8988T (cell line): ENCODE measurements at regions not wholly inside any gene's neighbourhood (a gene's known extent, or its start where the extent isn't known, plus 50 kb on each side); places are given as distances from the start of the nearest gene placed in this dataset.
"Not testable (repeated sequence)": the region's sequence is repeated elsewhere in the genome, so short reads cannot be mapped to it uniquely, and the experiment has no call there.

Experiments
- DNase-seq: peaks from one replicate; pipeline ENCODE4 v3.0.0; 2011

- no peak for DNase-seq
Observed at GRCh38 chr2:163066085-163066484, 227.5 kb upstream of the KCNH7 start.

- DNase-seq = no peak
Observed at GRCh38 chr2:163062524-163062923, 224.0 kb upstream of the KCNH7 start.

- DNase-seq = no peak
Observed at GRCh38 chr2:163046615-163047014, 208.0 kb upstream of the KCNH7 start.

- DNase-seq = no peak
Observed at GRCh38 chr2:163045830-163046229, 207.3 kb upstream of the KCNH7 start.

GRCh38 chr2:163044114-163044513 is 205.5 kb upstream of the KCNH7 start:
- DNase-seq = no peak

- no peak for DNase-seq
Observed at GRCh38 chr2:163043201-163043600, 204.6 kb upstream of the KCNH7 start.

- DNase-seq = no peak
Observed at GRCh38 chr2:163039266-163039665, 200.7 kb upstream of the KCNH7 start.

GRCh38 chr2:163028807-163029206 is 190.2 kb upstream of the KCNH7 start:
- DNase-seq = no peak

- not testable (repeated sequence) for DNase-seq
Observed at GRCh38 chr2:163026136-163026775, 187.7 kb upstream of the KCNH7 start.

- DNase-seq = not testable (repeated sequence)
Observed at GRCh38 chr2:163016882-163017281, 178.3 kb upstream of the KCNH7 start.

- DNase-seq = no peak
Observed at GRCh38 chr2:163011000-163011399, 172.4 kb upstream of the KCNH7 start.

GRCh38 chr2:163008642-163009041 is 170.1 kb upstream of the KCNH7 start:
- DNase-seq = no peak

- DNase-seq = no peak
Observed at GRCh38 chr2:162994718-162995117, 156.2 kb upstream of the KCNH7 start.

- no peak for DNase-seq
Observed at GRCh38 chr2:162992828-162993227, 154.3 kb upstream of the KCNH7 start.

- DNase-seq = no peak
Observed at GRCh38 chr2:162989507-162989906, 150.9 kb upstream of the KCNH7 start.

GRCh38 chr2:162974771-162975170 is 136.2 kb upstream of the KCNH7 start:
- DNase-seq = no peak

- DNase-seq = no peak
Observed at GRCh38 chr2:162972383-162972782, 133.8 kb upstream of the KCNH7 start.

GRCh38 chr2:162968306-162968705 is 129.7 kb upstream of the KCNH7 start:
- no peak for DNase-seq

- DNase-seq = no peak
Observed at GRCh38 chr2:162967811-162968210, 129.2 kb upstream of the KCNH7 start.

- no peak for DNase-seq
Observed at GRCh38 chr2:162967147-162967546, 128.6 kb upstream of the KCNH7 start.

- no peak for DNase-seq
Observed at GRCh38 chr2:162965191-162965590, 126.6 kb upstream of the KCNH7 start.

- no peak for DNase-seq
Observed at GRCh38 chr2:162964513-162964912, 125.9 kb upstream of the KCNH7 start.

GRCh38 chr2:162963156-162963555 is 124.6 kb upstream of the KCNH7 start:
- DNase-seq = no peak

- DNase-seq = no peak
Observed at GRCh38 chr2:162945785-162946184, 107.2 kb upstream of the KCNH7 start.

GRCh38 chr2:162938387-162938786 is 99.8 kb upstream of the KCNH7 start:
- no peak for DNase-seq

- no peak for DNase-seq
Observed at GRCh38 chr2:162934191-162934590, 95.6 kb upstream of the KCNH7 start.
